Stimulated activated CD4-positive, alpha-beta T cell treated with anti-CD3 and anti-CD28 coated beads, Interleukin-15, amount 100 ng/mL, for 24 hours (primary cell): ENCODE measurements at regions not wholly inside any gene's neighbourhood (a gene's known extent, or its start where the extent isn't known, plus 50 kb on each side); places are given as distances from the start of the nearest gene placed in this dataset.

Experiments
- DNase-seq: peaks from one replicate; pipeline ENCODE4 v3.0.0-alpha.2; 2020

DNA sequence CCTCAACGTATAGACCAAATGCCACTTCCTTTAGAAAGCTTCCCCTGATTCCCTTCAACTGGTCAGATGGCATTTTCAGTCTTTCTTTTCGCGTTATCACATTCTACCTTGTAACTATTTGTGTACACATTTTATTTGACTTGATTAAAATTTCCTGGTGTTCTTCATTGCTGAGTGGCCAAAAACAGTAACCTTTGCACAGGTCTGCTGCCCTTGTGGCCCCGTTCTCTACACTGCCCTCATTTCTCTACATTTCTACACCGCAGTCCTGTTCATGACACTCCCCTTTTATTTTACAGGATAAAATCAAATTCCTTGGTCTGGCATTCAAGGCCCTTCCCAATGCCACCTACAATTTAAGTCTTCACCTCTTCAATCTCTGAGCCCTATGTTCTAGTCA, 334.2 kb upstream of the SLC30A5 start:
- DNase-seq, result no peak

DNA sequence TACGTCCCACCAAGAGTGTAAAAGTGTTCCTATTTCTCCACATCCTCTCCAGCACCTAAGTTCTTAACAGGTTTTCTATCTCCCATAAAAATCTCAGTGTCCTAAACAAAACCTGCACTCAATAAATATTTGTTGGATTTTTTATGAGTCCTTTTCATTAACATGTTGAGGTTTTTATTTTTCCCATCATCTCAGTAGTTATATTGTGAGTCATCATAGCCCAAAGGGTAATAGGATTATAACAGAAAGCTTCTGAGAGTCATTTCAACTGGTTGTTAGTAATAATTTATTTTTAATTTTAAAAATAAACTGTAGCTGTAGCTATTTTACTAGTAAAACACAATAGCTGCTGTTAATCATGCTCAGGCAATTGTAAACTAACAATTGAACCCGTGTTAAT, 331.6 kb upstream of the SLC30A5 start:
- DNase-seq, result no peak

DNA sequence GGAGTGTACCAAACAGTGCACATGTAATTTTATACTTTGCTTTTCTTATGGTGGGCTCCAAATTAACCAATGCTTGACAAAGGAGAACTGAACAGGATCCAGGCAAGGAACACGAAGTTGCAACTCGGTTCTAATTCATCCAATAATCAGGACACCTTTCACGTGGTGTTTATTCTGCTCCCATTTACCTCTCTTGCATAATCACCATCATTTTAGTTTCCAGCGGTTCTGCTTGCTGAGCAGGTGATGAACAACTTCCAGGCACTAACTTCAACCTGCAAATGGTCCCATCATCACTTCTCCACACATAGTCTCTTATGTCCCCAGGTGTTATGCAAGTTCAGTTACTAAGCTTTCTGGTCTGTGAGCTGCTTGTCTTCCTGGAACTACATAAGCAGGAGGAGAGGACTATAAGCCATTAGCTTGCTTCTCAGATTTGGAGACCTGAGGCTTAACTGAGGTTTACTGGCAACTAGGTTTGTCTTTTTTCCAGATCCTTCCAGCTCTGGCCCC, 326.8 kb upstream of the SLC30A5 start:
- no peak for DNase-seq

DNA sequence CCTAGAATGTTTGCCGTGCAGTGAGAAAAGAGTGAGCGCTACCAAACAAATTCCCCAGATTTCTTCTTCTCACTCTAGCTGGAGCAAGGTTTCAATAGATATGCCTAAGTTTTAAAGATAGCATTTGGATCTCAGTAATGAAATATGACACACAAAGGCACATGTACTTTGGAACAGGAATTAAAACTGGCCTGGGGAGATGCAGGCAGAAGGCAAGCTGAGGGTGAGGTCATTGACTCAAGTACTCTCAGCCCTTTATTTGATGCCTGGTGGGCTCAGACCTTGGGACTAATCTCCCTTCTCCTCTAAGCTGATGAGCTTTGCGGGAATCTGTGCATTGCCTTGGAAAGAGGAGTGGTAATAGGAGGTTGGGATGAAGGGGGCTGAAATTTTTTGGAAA, 323.3 kb upstream of the SLC30A5 start:
- DNase-seq, result no peak

DNA sequence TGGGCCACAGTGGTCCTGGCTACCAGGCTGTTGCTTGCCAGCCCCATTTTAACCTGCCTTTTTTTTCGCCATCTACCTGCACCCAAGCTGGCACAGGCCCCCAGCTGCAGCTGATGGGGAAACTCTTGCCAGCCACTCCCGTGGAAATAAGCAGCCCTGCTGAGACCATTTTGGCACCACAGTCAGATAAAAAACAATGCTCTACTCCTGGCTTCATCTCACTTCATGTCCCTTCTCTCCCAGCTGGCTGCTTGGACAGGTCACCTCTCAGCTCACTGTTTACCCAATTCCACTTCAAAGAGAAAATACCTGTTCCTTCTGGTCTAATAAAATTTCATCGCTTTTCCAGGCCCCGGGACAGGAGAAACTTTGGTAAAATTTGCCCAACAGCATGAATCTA, 322.6 kb upstream of the SLC30A5 start:
- DNase-seq, result no peak

DNA sequence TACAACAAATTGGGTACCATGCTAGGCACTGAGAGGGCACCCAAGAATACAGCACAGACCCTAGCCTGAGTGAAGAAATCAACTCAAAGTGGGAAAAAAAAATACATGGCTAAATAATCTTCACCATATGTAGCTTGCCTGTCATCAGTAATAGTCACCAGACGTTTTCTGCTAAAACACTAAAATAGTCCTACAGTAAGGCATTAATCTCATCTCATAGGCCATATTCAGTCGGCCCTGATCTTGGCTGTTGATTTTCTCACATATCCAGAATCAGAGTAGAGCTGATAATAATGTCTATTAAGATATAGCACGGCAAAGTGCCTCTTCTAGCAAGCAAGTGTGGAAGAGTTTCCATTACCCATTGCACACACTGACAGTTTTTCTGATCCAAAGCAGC, 322.1 kb upstream of the SLC30A5 start:
- DNase-seq, result no peak

DNA sequence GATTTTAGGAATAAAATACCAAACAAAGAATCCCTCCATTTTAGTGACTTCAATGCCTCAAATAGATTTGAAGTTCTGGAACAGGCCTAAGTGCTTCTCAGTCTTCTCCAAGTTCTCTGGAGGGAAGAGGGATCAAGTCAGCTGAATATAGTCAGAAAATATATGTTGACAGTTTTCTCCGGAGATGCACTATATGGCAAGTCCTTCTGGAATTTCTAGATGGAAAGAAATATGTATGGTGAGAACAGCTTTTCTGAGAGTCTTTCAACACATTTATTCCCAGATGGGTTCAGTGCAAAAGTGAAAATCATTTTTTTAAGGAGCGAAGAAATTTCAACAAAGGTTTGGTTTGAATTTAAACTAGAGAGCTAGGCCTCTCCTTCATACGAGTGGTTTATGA, 317.4 kb upstream of the SLC30A5 start:
- DNase-seq, result no peak

DNA sequence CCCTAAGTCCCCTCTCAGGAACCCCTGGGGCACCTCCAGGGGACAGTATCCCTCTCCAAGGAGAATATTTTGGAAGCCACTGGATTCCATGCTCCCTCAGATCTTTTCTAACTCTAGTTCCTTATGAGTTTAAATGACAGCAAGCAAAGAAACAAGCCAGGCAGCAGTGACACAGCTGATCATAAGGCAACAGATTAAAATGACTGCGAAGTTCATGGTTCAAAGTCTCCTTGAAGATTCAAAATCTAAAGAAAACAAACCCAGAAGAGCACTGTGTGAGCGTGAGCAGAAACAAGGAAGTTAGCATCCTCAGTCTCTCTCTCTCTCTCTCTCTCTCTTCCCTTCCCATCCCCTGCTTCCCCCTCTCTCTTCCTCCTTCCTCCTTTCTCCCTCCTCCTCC, 316.7 kb upstream of the SLC30A5 start:
- DNase-seq, result no peak

DNA sequence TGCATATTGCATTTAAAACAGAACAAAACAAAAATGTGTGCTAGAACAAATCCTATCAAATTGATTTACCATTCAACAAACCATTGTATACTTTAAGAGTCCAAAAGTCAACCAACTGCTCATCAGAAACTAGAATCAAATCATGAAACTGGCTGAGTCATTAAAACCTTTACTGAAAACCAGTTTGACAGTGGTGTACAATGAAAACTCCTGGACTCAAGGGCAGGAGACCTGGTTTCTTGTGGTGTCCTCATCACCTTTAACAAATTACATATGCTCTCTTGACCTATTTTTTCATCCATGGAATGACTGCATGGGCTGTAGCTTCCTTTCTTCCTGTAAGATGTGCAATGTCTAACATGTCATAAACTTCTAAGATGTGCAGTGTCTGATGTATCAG, 315.3 kb upstream of the SLC30A5 start:
- no peak for DNase-seq

DNA sequence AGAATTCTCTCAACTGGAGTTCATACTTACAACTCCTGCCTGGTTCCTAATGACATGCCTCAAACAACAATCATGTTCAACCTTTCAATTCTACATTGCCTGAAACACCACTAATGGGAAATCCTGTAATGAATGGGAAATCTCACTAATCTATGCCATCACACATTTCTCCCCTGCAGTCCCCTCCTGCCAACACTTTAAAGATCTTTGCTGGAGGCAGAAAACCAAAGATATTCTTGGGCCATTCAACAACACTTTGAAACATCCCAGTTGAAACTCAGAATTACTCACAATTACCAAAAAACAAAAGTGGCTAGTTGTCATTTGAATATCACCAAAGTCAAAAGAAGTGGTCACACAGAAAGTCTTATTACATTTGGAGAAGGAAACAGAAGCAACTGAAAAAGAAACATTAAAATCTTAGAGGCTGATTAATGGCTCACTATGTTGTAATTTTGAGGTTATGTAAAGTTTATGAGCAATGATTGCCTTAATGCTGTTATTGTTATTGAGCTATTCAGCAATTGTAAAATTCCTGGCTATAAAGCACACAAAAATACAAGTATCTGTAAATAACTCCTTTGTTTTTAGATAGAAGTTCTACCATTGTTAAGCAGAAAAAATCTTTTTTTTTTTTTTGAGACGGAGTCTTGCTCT, 313.4 kb upstream of the SLC30A5 start:
- DNase-seq, result no peak

DNA sequence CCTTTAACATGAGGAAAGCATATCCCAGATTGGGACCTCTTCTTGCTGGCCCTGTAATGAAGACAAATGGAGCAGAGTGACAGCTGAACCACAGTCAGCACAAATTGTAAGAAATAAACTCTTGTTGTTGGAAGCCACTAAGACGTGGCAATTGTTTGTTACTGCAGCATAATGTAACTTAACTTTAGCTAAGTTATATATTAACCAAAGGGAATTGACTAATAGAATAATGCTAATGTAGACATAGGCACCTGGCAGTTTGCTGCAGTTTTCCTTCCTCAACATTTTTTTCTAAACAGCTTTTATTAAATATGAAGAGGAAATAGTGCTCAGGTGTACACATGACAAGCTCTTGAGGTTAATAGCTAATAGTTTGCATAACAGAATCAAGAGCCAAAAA, 300.7 kb upstream of the SLC30A5 start:
- DNase-seq, result no peak

DNA sequence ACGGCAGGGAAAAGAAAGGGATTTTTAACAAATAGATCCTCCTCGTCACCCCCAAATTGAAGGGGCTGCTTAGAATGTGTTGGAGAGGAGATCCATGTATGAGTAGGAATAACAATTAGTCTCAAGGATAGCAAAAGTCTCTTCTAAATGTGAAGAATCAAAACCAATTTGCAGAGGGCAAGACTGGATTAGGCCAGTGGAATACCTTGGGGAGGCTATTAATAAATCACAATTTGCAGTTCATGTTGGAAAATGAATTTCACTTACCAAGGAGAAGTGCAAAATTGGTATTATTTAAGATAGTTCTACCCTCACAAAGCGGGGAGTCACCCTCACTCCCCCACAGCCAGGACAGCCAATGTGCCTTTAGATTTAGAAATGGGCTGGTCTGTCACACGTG, 299.8 kb upstream of the SLC30A5 start:
- DNase-seq, result no peak

DNA sequence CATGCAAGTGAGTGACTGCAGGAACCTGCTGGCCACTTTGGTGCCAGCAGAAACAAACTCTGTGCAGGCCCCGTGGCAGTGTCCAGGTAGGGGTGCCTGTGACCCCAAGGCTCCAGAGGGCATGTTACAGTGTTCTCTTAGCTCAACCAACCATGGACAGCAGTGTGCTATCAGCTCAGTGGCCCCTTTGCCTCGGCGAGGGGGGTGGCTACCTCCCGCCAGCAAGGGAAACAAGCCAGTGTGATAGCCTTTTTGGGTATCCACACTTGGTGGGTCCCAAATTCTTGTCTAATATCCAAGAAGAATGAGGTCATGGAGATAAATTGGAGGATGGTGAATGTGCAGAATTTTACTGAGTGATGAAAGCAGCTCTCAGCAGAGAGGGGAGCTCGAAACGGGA, 298.6 kb upstream of the SLC30A5 start:
- no peak for DNase-seq

DNA sequence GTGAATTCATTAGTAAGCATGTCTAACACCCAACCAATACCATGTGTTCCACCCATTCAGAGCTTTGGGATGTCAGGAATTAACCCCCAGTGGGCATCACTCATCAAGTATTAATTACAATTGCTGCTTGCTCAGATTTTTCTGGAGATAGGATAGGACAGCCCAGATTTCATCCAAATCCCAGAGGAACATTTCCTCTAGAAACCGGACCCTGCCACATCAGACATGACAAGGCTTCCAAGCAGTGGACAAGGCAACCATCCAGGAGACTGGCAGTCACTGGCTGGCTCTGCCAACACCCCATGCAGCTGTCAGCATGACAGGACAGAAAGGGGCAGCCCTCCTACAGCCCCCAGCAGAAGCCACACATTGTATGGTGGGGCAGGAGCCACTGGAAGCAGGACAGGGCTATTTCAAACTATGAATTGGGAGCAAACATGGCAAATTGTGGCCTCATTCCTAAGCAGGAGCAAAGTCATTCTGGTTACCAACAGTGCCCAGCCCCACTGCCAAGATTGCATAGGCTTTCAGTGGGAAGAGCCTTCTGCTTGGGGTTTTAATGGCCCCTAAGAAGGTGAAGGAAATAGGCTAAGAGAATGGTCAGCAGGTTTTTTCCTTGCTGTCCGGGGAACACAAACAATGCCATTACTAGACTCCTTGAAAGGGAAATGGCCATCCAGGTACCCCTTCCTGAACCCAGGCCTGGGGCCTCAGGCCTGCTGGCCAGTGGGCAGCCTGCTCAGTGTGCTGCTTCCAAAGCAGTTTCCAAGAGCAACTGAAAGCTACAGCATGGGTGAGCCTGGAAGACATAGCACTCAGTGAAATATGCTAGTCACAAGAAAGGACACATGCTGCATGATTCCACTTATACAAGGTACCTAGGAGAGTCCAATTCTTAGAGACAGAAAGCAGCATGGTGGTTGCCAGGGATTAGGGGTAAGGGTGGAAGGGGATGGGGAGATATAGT, 294.7 kb upstream of the SLC30A5 start:
- DNase-seq, result no peak

DNA sequence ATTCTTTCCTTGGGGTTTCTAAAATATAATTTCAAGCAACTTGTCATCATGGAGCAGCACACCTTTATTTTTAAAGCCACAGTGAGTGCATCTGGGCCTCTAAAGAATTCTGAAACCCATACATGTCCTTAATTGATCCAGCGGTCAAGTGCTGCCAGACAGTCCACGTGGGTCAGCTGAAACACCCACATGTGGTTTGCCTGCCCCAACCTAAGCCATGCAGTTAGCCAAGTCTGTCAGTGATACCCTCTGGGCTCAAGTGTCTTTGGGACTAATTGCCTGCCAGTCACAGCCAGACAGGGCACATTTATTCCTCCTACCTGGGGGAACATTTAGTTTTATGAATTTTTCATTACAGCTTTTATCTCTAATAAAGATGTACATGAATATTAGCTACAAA, 291.4 kb upstream of the SLC30A5 start:
- no peak for DNase-seq

DNA sequence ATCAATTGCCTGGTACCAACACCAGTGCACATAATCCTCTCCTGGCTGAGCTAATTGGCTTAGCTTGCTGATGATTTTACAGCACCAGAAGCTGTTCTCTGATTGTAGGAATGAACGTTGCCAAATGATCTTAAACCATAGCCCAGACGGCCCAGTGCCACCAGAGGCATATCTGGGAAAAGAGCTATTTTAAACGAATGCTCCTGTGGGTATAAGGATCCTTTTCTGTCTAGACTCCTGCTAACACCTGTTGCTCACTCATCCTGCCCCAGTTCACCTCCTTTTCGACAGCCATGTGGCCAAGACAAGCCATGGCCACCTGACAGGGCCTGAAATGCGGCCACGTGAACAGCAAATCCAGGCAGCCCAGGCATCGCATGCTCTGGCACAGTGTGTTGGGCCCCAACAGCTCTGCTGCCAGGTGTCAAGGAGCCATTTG, 289.9 kb upstream of the SLC30A5 start:
- DNase-seq, result no peak

DNA sequence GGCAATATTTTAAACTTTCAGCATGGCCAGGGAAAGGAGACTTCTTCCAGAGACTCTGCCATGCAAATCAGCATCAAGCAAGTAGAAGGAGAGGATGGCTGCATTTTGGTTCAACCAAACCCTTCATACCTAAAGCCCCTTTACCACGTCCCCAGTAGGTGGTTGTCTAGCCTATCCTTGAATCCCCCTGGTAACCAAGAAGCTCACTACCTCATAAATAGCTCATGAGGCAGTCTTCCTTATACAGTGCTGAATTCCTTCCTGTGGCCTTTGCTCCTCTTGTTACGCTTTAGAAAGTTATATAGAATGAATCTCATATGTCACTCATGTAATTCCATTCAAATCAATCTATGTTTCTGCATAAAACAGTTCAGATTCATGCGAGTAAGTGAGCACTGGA, 289.5 kb upstream of the SLC30A5 start:
- no peak for DNase-seq

DNA sequence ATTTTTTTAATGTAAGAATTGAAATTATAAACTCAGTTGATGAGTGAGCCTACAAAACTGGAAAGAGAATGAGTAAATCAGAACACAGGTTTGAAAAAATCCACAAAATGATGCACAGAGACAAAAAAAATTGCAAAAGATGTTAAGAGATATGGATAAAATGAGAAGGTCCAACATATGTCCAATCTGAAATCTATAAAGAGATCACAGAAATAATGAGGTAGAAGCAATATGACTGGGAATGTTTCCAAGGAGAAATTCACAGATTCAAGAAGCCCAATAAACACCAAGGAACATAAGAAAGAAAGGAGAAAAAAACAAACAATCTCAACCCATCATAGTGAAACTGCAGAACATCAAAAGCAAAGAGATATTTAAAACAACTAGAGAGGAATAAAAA, 288.4 kb upstream of the SLC30A5 start:
- no peak for DNase-seq

DNA sequence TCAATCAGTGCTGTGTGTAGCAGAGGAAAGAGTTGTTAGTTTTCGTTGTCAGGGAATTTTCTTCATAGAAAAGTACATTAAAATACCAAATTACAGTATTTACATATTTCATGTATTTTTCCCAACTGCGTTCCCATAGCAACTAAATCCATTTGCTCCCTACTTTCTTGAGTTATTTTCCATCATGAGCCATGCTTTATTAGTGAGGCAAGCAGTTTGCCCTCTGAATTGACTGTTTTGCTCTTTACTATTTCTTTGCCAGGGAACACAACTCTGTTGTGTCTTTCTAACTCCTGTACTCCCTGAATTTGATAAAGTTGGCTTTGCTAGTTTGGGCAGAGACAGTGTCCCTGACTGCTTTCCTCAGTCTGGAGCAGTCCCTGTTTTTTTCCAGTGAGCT, 276.2 kb upstream of the SLC30A5 start:
- DNase-seq, result no peak

DNA sequence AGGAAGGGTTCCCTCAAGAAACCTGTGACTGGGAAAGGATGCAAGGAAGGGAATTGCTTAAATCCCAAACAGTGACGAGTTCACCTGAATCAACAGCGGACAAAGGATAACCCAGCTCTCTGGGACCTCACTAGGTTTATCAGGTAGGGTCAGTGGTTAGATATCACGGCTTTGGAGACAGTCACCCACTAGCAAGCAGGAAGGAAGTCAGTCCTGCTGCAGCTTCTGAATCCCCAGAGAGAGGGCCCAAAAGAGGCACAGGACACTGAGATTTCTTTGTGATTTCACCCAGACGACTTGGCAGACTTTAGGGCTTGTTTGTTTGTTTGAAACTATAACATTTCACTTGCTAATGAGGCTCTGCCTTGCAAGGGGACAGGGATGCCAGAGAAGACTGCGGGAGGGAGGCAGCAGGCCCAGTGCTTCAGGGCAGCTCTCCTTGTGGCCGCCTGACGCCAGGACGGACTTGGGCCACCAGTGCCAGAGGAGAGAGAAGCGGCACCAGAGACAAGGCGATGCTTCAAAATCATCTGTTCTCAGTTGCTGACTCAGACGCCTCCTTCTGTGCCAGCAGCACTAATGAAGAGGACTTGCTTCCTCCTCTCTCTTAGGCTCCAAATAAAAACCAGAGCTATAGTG, 275.6 kb upstream of the SLC30A5 start:
- no peak for DNase-seq

DNA sequence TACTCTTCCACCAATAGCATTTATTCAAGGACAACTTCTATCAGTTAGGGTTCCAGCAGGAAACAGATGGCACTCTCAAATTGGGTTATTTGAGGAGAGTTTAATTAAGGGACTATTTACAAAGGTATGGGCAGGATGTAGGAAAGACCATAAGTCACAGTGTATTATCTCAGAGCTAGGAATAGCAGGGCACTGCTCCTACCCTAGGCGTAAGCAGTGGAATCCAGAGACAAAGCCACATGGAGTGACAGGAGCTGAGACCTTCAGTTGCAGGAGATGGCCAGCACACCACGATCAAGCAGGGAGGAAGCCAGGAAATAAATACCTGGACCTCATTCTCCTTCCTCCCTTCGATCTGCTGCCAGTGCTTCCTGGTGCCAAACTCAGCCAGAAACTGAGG, 274.9 kb upstream of the SLC30A5 start:
- DNase-seq, result no peak

DNA sequence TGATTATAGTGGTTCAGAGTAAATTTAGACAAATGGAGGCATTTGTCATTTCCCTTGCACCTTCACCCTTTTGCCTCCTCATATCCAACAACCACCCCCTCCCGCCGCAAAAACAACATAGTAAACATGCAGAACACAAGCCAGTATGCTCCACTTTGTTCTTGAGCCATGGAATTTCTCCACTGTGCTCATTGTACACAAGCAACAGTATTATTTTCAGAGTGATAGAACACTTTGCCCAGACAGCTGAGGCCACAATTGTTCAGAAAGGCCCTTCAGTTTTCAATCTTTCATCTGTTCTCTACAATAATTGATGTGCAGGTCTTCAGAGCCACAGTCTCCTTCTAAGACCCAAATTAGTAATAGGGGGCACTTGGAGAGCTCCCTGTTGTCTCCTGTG, 272.8 kb upstream of the SLC30A5 start:
- DNase-seq, result no peak

DNA sequence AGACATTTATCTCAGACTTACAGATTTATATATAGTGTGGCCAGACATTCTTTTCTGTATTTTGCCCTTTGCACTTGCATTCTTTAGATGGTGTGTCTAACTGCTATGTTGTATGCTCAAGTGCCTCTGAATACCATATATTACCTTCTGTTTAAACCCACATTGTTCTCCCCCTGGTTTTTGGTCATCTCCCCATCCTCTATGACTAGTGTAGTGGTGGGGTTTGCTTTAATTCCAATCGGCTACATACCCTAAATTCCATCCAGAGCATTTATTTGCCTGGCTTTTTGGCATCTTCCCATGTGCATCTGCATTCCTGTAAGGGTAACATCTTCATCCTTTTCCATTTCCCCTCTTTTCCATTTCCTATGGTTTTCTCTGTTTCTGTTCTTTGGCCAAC, 271.0 kb upstream of the SLC30A5 start:
- DNase-seq, result no peak

DNA sequence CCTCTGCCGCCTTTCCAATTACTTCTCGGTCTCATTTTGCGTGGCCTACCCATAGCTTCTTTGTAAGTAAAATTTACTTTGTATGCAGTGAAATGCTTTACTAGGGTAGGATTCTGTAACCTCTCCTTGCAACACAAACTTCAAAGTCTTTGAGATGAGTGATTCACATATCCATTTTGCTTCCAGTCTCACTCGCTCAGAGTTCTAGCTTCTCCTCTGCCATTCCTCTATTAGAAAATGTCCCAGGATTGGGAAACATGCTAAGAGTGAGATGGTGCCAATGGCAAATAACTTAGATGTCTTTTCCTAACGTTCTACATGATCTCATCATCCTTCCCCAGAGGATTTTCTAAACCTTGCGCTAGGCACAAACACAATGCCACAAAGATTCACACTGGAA, 270.5 kb upstream of the SLC30A5 start:
- no peak for DNase-seq
